Adrenal gland (tissue), 9 donors: ENCODE measurements at regions not wholly inside any gene's neighbourhood (a gene's known extent, or its start where the extent isn't known, plus 50 kb on each side); places are given as distances from the start of the nearest gene placed in this dataset.

Experiments
- DNase-seq, 7 donors: peaks; one replicate each; pipeline ENCODE4 v3.0.0-alpha.2; 2019 to 2020
- H3K27ac ChIP-seq, 5 donors: fragments of 200-600 bp; sonication (generic) in 4 of 5; 1 replicate in 3 of 5; 2 replicates in 2 of 5; pipeline versions ENCODE4 v1.5.1 to v1.8.0; 2016 to 2020; ENCODE audit warnings: mild to moderate bottlenecking in 1 of 5
- H3K27me3 ChIP-seq: fragments of 200-600 bp; 2 replicates; pipeline ENCODE4 v1.8.0; 2021
- H3K36me3 ChIP-seq, 2 donors: fragments of 200-600 bp; replicated peaks in 1 of 2; 1 replicate in 1 of 2; 2 replicates in 1 of 2; pipeline versions ENCODE4 v1.5.1 to v1.8.0; 2018 to 2022
- H3K4me1 ChIP-seq, 2 donors: fragments of 200-600 bp; replicated peaks in 1 of 2; 1 replicate in 1 of 2; 2 replicates in 1 of 2; pipeline versions ENCODE4 v1.5.1 to v1.8.0; 2018 to 2021
- H3K4me3 ChIP-seq, 4 donors: fragments of 200-600 bp; sonication (generic) in 3 of 4; one replicate each; pipeline ENCODE4 v1.5.1; 2016 to 2018
- H3K9me3 ChIP-seq, 3 donors: fragments of 200-600 bp; sonication (generic) in 1 of 3; replicated peaks in 1 of 3; 1 replicate in 2 of 3; 2 replicates in 1 of 3; pipeline versions ENCODE4 v1.5.1 to v1.8.0; 2016 to 2021
- POLR2A ChIP-seq, 2 donors: fragments of 450-650 bp; IDR thresholded peaks; one replicate each; pipeline ENCODE4 v1.6.1; 2017; ENCODE audit warnings: antibody characterized with exemption in 2 of 2, mild to moderate bottlenecking in 2 of 2, moderate library complexity in 1 of 2
- WGBS, 4 donors: extraction: QIAGEN DNeasy Blood & Tissue Kit in 2 of 4; methylation state at CpG; one replicate each; pipeline versions ENCODE4 v1.1.5 to v1.1.7; 2013 to 2017; 5-methylcytosine and 5-hydroxymethylcytosine counted together
- intact Hi-C, 2 donors: fragments of 100-400 bp; cut with DNase I; formaldehyde crosslinking; loops; one replicate each; pipeline versions ENCODE4 v1.14.1 to v1.15.0; 2022 to 2023
- TF ChIP-seq, protein P1 (sequence below), 6 experiments: fragments of 450-650 bp in 4 of 6; fragments of 200-600 bp in 2 of 6; sonication (generic) in 1 of 6; IDR thresholded peaks; 1 replicate in 5 of 6; 2 replicates in 1 of 6; pipeline versions ENCODE4 v1.5.1 to v1.8.0; 2016 to 2021; ENCODE audit warnings: antibody characterized with exemption in 6 of 6, mild to moderate bottlenecking in 2 of 6, moderate library complexity in 1 of 6
- donor health status: healthy with polysubstance abuse.
- donor health status: Bipolar disorder and iron deficiency.
- donor health status: DM: yes; HTN: yes; CAD: no.
- donor health status: DM: no; HTN: no; CAD: no.
- donor health status: DM: no; HTN: no; CAD: no.

DNA sequence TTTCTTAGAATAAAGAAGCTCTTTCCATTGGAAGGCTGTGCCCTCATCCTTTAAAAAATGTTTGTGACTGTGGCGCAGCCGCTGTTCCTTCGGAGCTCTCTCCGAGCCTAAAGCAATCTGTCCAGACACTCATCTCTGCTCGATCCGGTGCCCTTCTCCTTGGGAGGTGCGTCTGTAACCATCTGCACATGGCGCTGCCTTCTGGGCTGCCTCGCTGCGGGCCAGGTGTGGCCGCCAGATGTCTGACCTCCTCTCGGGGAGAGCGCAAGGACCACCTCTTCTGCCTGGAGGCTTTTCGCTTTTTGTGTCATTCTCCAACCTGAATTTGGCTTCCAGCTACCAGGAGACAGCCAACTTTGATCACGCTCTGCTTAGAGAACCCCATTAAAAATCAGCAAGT lies 153.4 kb upstream of the PTCH1 start:
- TF ChIP-seq, protein P1, sequence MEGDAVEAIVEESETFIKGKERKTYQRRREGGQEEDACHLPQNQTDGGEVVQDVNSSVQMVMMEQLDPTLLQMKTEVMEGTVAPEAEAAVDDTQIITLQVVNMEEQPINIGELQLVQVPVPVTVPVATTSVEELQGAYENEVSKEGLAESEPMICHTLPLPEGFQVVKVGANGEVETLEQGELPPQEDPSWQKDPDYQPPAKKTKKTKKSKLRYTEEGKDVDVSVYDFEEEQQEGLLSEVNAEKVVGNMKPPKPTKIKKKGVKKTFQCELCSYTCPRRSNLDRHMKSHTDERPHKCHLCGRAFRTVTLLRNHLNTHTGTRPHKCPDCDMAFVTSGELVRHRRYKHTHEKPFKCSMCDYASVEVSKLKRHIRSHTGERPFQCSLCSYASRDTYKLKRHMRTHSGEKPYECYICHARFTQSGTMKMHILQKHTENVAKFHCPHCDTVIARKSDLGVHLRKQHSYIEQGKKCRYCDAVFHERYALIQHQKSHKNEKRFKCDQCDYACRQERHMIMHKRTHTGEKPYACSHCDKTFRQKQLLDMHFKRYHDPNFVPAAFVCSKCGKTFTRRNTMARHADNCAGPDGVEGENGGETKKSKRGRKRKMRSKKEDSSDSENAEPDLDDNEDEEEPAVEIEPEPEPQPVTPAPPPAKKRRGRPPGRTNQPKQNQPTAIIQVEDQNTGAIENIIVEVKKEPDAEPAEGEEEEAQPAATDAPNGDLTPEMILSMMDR (IDR thresholded peaks at IDR 0.05), result no peak
- TF ChIP-seq POLR2A (IDR thresholded peaks at IDR 0.05), result no peak
- Histone ChIP-seq H3K36me3 (no peaks in the 10 kb centered on the region), H3K4me1 (no peaks in the 10 kb centered on the region), H3K27me3 (no peaks in the 10 kb centered on the region), H3K4me3 (no peak overlapping the region), H3K27ac (no peak overlapping the region), H3K9me3 (no peaks in the 10 kb centered on the region)
- WGBS, 4 donors, result 84 to 90% (median 87%) methylated on average over 15 of the region's 15 CpGs
- no peak for DNase-seq
- intact Hi-C loops, result no loop called here

GRCh38 chr9:95669253-95669652 lies 152.5 kb upstream of the PTCH1 start:
- Histone ChIP-seq H3K27me3 (no peaks in the 10 kb centered on the region), H3K27ac (no peak overlapping the region), H3K9me3 (no peaks in the 10 kb centered on the region), H3K4me1 (no peaks in the 10 kb centered on the region), H3K4me3 (no peak overlapping the region), H3K36me3 (no peaks in the 10 kb centered on the region)
- no peak for DNase-seq
- TF ChIP-seq POLR2A (IDR thresholded peaks at IDR 0.05), result no peak
- TF ChIP-seq, protein P1 (IDR thresholded peaks at IDR 0.05), result no peak
- WGBS, 4 donors, result 64 to 74% (median 68%) methylated on average over 7 of the region's 7 CpGs
- intact Hi-C loops, result no loop called here

GRCh38 chr9:95667789-95668188 lies 151.0 kb upstream of the PTCH1 start:
- H3K4me1 ChIP-seq, result no peaks in the 10 kb centered on the region
- intact Hi-C loops, result no loop called here
- no peak overlapping the region for H3K27ac ChIP-seq
- H3K9me3 ChIP-seq, result no peaks in the 10 kb centered on the region
- WGBS, 4 donors, result 53 to 68% (median 58%) methylated on average over 2 of the region's 2 CpGs
- TF ChIP-seq, protein P1 (IDR thresholded peaks at IDR 0.05), result no peak
- TF ChIP-seq POLR2A (IDR thresholded peaks at IDR 0.05), result no peak
- H3K27me3 ChIP-seq, result no peaks in the 10 kb centered on the region
- DNase-seq, result no peak
- H3K4me3 ChIP-seq, result no peak overlapping the region
- H3K36me3 ChIP-seq, result no peaks in the 10 kb centered on the region

- intact Hi-C loops, result no loop called here
- Histone ChIP-seq H3K4me1 (no peaks in the 10 kb centered on the region), H3K36me3 (no peaks in the 10 kb centered on the region), H3K9me3 (no peaks in the 10 kb centered on the region), H3K27me3 (no peaks in the 10 kb centered on the region), H3K27ac (no peak overlapping the region), H3K4me3 (no peak overlapping the region)
- WGBS, 4 donors, result 45 to 55% (median 51%) methylated on average over 4 of the region's 4 CpGs
- TF ChIP-seq POLR2A (IDR thresholded peaks at IDR 0.05), result no peak
- TF ChIP-seq, protein P1 (IDR thresholded peaks at IDR 0.05), result no peak
- no peak for DNase-seq
Measured at GRCh38 chr9:95666785-95667155, 150.0 kb upstream of the PTCH1 start.
